WTC11 (cell line): ENCODE measurements at regions not wholly inside any gene's neighbourhood (a gene's known extent, or its start where the extent isn't known, plus 50 kb on each side); places are given as distances from the start of the nearest gene placed in this dataset.

Experiments used
- CTCF ChIP-seq: fragments of 200-600 bp; IDR thresholded peaks from 2 replicates; pipeline ENCODE4 v1.8.0; 2022; ENCODE audit warnings: antibody characterized with exemption
- JUN ChIP-seq: sonication (generic); formaldehyde crosslinking; IDR thresholded peaks from 2 replicates; pipeline ENCODE4 v1.8.0; 2023; ENCODE audit warnings: mild to moderate bottlenecking, missing genetic modification reagents
- STAT6 ChIP-seq: sonication (generic); formaldehyde crosslinking; conservative IDR thresholded peaks from 2 replicates; pipeline ENCODE4 v1.8.1; 2023; ENCODE audit warnings: mild to moderate bottlenecking, low read depth, missing genetic modification reagents, moderate library complexity

GRCh38 chr3:193915099-193915498, 220.8 kb upstream of the HES1 start:
- no peak for TF ChIP-seq CTCF
- no peak for TF ChIP-seq JUN (CRISPR knock-in tag)
- TF ChIP-seq STAT6 (CRISPR knock-in tag), result no peak
